ENCODE measurements at regions not wholly inside any gene's neighbourhood (a gene's known extent, or its start where the extent isn't known, plus 50 kb on each side); places are given as distances from the start of the nearest gene placed in this dataset.

GRCh38 chr6:18724056-18724455 lies 336.9 kb downstream of the RNF144B start (continued):
- TF ChIP-seq SMC3 (IDR thresholded peaks at IDR 0.05; ENCODE audit: low read depth, low read length) = no peak
- no peak for TF ChIP-seq FOXJ3 (CRISPR knock-in tag; IDR thresholded peaks at IDR 0.05)

GRCh38 chr6:18725449-18725848 lies 338.3 kb downstream of the RNF144B start:
- no peaks in the 10 kb centered on the region for H3K9me2 ChIP-seq
- H3K4me3 ChIP-seq (ENCODE audit: low read depth in 2 of 2, low read length in 1 of 2) = no peak overlapping the region
- H3K79me2 ChIP-seq (ENCODE audit: insufficient read depth) = no peaks in the 10 kb centered on the region
- DNase-seq = no peak
- no peak overlapping the region for H3K27ac ChIP-seq (ENCODE audit: low read depth in 2 of 2, low read length in 1 of 2)
- H3K36me3 ChIP-seq (replicated peaks in 1 of 2; ENCODE audit: control insufficient read depth in 1 of 2, insufficient read depth in 2 of 2, low read length in 1 of 2) = no peaks in the 10 kb centered on the region
- no peaks in the 10 kb centered on the region for H3K9me3 ChIP-seq
- no peaks in the 10 kb centered on the region for H3K27me3 ChIP-seq (ENCODE audit: insufficient read depth)
- H3K4me1 ChIP-seq (ENCODE audit: control insufficient read depth in 1 of 2, insufficient read depth in 2 of 2, low read depth in 1 of 2, low read length in 1 of 2) = no peaks in the 10 kb centered on the region
- ChIA-PET POLR2A (no interaction called here), CTCF (no interaction called here)
- no peaks in the 10 kb centered on the region for H4K20me1 ChIP-seq (ENCODE audit: insufficient read depth)
- no peak overlapping the region for H3K9ac ChIP-seq
- WGBS (ENCODE audit: low lambda C conversion rate) = 5% methylated on average over 2 of the region's 2 CpGs
- no peak overlapping the region for H2AFZ ChIP-seq (ENCODE audit: low read depth)
- H3K4me2 ChIP-seq = no peak overlapping the region
- H3F3A ChIP-seq (replicated peaks; ENCODE audit: insufficient read depth) = no peaks in the 10 kb centered on the region
- TF ChIP-seq NFIC (IDR thresholded peaks at IDR 0.05; ENCODE audit: borderline replicate concordance) = no peak
- TF ChIP-seq JUND (IDR thresholded peaks at IDR 0.05) = no peak
- no peak for TF ChIP-seq MEF2A (IDR thresholded peaks at IDR 0.05; ENCODE audit: borderline replicate concordance, low read depth)
- TF ChIP-seq GATA2 (CRISPR knock-in tag; IDR thresholded peaks at IDR 0.05) = no peak
- no peak for TF ChIP-seq TAF1 (IDR thresholded peaks at IDR 0.05; ENCODE audit: borderline replicate concordance, low read depth, low read length)
- TF ChIP-seq REST (IDR thresholded peaks at IDR 0.05; ENCODE audit: low read depth, low read length) = no peak
- no peak for TF ChIP-seq TEAD4 (IDR thresholded peaks at IDR 0.05; ENCODE audit: borderline replicate concordance, insufficient read depth)
- TF ChIP-seq ELF1 (IDR thresholded peaks at IDR 0.05) = no peak
- no peak for TF ChIP-seq IRF3 (IDR thresholded peaks at IDR 0.05; ENCODE audit: low read depth, low read length)
- no peak for TF ChIP-seq FOXJ3 (CRISPR knock-in tag; IDR thresholded peaks at IDR 0.05)
- TF ChIP-seq GABPA (IDR thresholded peaks at IDR 0.05; ENCODE audit: low read depth) = no peak
- no peak for TF ChIP-seq TCF12 (IDR thresholded peaks at IDR 0.05)
- no peak for TF ChIP-seq USF2 (IDR thresholded peaks at IDR 0.05; ENCODE audit: borderline replicate concordance, low read depth, low read length)
- no peak for TF ChIP-seq FOSL2 (IDR thresholded peaks at IDR 0.05; ENCODE audit: borderline replicate concordance, low read depth)
- TF ChIP-seq MAX (IDR thresholded peaks at IDR 0.05; ENCODE audit: low read depth) = no peak
- TF ChIP-seq USF1 (IDR thresholded peaks at IDR 0.05; ENCODE audit: borderline replicate concordance, low read depth) = no peak
- TF ChIP-seq SIN3A (IDR thresholded peaks at IDR 0.05; ENCODE audit: borderline replicate concordance, low read depth, low read length) = no peak
- no peak for TF ChIP-seq RCOR1 (IDR thresholded peaks at IDR 0.05; ENCODE audit: low read length)
- no peak for TF ChIP-seq FOXM1 (IDR thresholded peaks at IDR 0.05; ENCODE audit: low read depth)
- no peak for TF ChIP-seq POLR2AphosphoS5 (IDR thresholded peaks at IDR 0.05; ENCODE audit: low read depth, low read length)
